SK-N-SH treated with all-trans-retinoic acid at 6 μM for 48 hours (cell line): ENCODE measurements at regions not wholly inside any gene's neighbourhood (a gene's known extent, or its start where the extent isn't known, plus 50 kb on each side); places are given as distances from the start of the nearest gene placed in this dataset.

Experiments used
- ATAC-seq: fragments of 200-7000 bp; cut with Tn5 transposase; 3 replicates; pipeline ENCODE4 v1.9.1; 2020; ENCODE audit warnings: mild to moderate bottlenecking, moderate library complexity
- ARNTL ChIP-seq: fragments of 450-650 bp; formaldehyde crosslinking; IDR thresholded peaks from 2 replicates; pipeline ENCODE4 v1.5.0; 2020; ENCODE audit warnings: low read depth, mild to moderate bottlenecking, moderate library complexity, borderline replicate concordance
- BACH2 ChIP-seq: fragments of 250-450 bp; sonication (Bioruptor Pico); IDR thresholded peaks from 2 replicates; pipeline ENCODE4 v1.9.0; 2021; ENCODE audit warnings: mild to moderate bottlenecking, borderline replicate concordance
- CREB5 ChIP-seq: fragments of 250-450 bp; sonication (Bioruptor Pico); IDR thresholded peaks from 2 replicates; pipeline ENCODE4 v1.5.1; 2020; ENCODE audit warnings: low read depth, mild to moderate bottlenecking, moderate library complexity
- CSDC2 ChIP-seq: fragments of 250-450 bp; sonication (Bioruptor Pico); IDR thresholded peaks from 2 replicates; pipeline ENCODE4 v1.5.0; 2020; ENCODE audit warnings: mild to moderate bottlenecking, moderate library complexity
- ESRRG ChIP-seq: fragments of 250-450 bp; sonication (Bioruptor Pico); IDR thresholded peaks from 2 replicates; pipeline ENCODE4 v1.6.1; 2021; ENCODE audit warnings: mild to moderate bottlenecking
- GLIS3 ChIP-seq: fragments of 250-450 bp; sonication (Bioruptor Pico); IDR thresholded peaks from 2 replicates; pipeline ENCODE4 v1.5.0; 2020; ENCODE audit warnings: mild to moderate bottlenecking, moderate library complexity
- ISL1 ChIP-seq: fragments of 250-450 bp; sonication (Bioruptor Pico); IDR thresholded peaks from 2 replicates; pipeline ENCODE4 v2.1.2; 2022; ENCODE audit warnings: mild to moderate bottlenecking, moderate library complexity
- OSR1 ChIP-seq: fragments of 250-450 bp; sonication (Bioruptor Pico); IDR thresholded peaks from 2 replicates; pipeline ENCODE4 v1.8.0; 2022; ENCODE audit warnings: moderate library complexity, mild to moderate bottlenecking, inconsistent platforms
- PATZ1 ChIP-seq: fragments of 250-450 bp; sonication (Bioruptor Pico); IDR thresholded peaks from 2 replicates; pipeline ENCODE4 v1.8.0; 2020; ENCODE audit warnings: mild to moderate bottlenecking, moderate library complexity, borderline replicate concordance
- POU6F1 ChIP-seq: fragments of 250-450 bp; sonication (Bioruptor Pico); IDR thresholded peaks from 2 replicates; pipeline ENCODE4 v1.8.0; 2021; ENCODE audit warnings: low read depth, mild to moderate bottlenecking, moderate library complexity, borderline replicate concordance
- PPARA ChIP-seq: fragments of 250-450 bp; sonication (Bioruptor Pico); IDR thresholded peaks from 2 replicates; pipeline ENCODE4 v1.5.0; 2020; ENCODE audit warnings: mild to moderate bottlenecking, borderline replicate concordance
- RARB ChIP-seq: fragments of 250-450 bp; sonication (Bioruptor Pico); IDR thresholded peaks from 2 replicates; pipeline ENCODE4 v1.8.0; 2021; ENCODE audit warnings: mild to moderate bottlenecking, moderate library complexity
- SNAI2 ChIP-seq: fragments of 250-450 bp; sonication (Bioruptor Pico); IDR thresholded peaks from 2 replicates; pipeline ENCODE4 v1.5.0; 2020; ENCODE audit warnings: mild to moderate bottlenecking, moderate library complexity
- TCF4 ChIP-seq: fragments of 250-450 bp; sonication (Bioruptor Pico); IDR thresholded peaks from 2 replicates; pipeline ENCODE4 v1.8.0; 2021; ENCODE audit warnings: mild to moderate bottlenecking, moderate library complexity, borderline replicate concordance
- TOX ChIP-seq: fragments of 250-450 bp; sonication (Bioruptor Pico); IDR thresholded peaks from 2 replicates; pipeline ENCODE4 v1.8.0; 2021; ENCODE audit warnings: mild to moderate bottlenecking, moderate library complexity, borderline replicate concordance
- TSHZ2 ChIP-seq: fragments of 250-450 bp; sonication (Bioruptor Pico); IDR thresholded peaks from 2 replicates; pipeline ENCODE4 v1.5.0; 2020; ENCODE audit warnings: mild to moderate bottlenecking, moderate library complexity
- ZC3H10 ChIP-seq: fragments of 250-450 bp; sonication (Bioruptor Pico); IDR thresholded peaks from 2 replicates; pipeline ENCODE4 v1.5.1; 2021; ENCODE audit warnings: mild to moderate bottlenecking, moderate library complexity
- ZFP3 ChIP-seq: fragments of 250-450 bp; sonication (Bioruptor Pico); IDR thresholded peaks from 2 replicates; pipeline ENCODE4 v1.5.0; 2020; ENCODE audit warnings: mild to moderate bottlenecking, moderate library complexity
- ZFP30 ChIP-seq: fragments of 450-650 bp; formaldehyde crosslinking; IDR thresholded peaks from 2 replicates; pipeline ENCODE4 v1.5.0; 2022; ENCODE audit warnings: mild to moderate bottlenecking, moderate library complexity
- ZNF565 ChIP-seq: fragments of 450-650 bp; formaldehyde crosslinking; conservative IDR thresholded peaks from 2 replicates; pipeline ENCODE4 v1.5.0; 2020; ENCODE audit warnings: low read depth, mild to moderate bottlenecking, moderate library complexity
- ZNF70 ChIP-seq: fragments of 450-650 bp; formaldehyde crosslinking; IDR thresholded peaks from 2 replicates; pipeline ENCODE4 v1.5.0; 2020; ENCODE audit warnings: mild to moderate bottlenecking, moderate library complexity
- ZNF8 ChIP-seq: fragments of 450-650 bp; formaldehyde crosslinking; IDR thresholded peaks from 2 replicates; pipeline ENCODE4 v1.5.0; 2020; ENCODE audit warnings: mild to moderate bottlenecking, moderate library complexity

- ATAC-seq, result no peak
- TF ChIP-seq CREB5 (CRISPR knock-in tag), result no peak
- no peak for TF ChIP-seq PPARA (CRISPR knock-in tag)
- no peak for TF ChIP-seq SNAI2 (CRISPR knock-in tag)
- no peak for TF ChIP-seq TOX (CRISPR knock-in tag)
- no peak for TF ChIP-seq RARB (CRISPR knock-in tag)
- TF ChIP-seq BACH2 (CRISPR knock-in tag), result no peak
- TF ChIP-seq ESRRG (CRISPR knock-in tag), result no peak
- no peak for TF ChIP-seq ZNF70 (CRISPR knock-in tag)
- no peak for TF ChIP-seq ISL1 (CRISPR knock-in tag)
- TF ChIP-seq TSHZ2 (CRISPR knock-in tag), result no peak
- no peak for TF ChIP-seq ZFP3 (CRISPR knock-in tag)
- TF ChIP-seq CSDC2 (CRISPR knock-in tag), result no peak
- TF ChIP-seq TCF4 (CRISPR knock-in tag), result no peak
- TF ChIP-seq GLIS3 (CRISPR knock-in tag), result no peak
- TF ChIP-seq PATZ1, result no peak
- no peak for TF ChIP-seq ZFP30 (CRISPR knock-in tag)
- no peak for TF ChIP-seq ARNTL (CRISPR knock-in tag)
- no peak for TF ChIP-seq ZNF565 (CRISPR knock-in tag)
- no peak for TF ChIP-seq ZC3H10 (CRISPR knock-in tag)
- TF ChIP-seq OSR1 (CRISPR knock-in tag), result no peak
These were observed 574.3 kb downstream of the KCNH5 start for GRCh38 chr14:62470935-62471334.

GRCh38 chr14:62491146-62491545, 554.1 kb downstream of the KCNH5 start:
- no peak for TF ChIP-seq ESRRG (CRISPR knock-in tag)
- no peak for TF ChIP-seq CREB5 (CRISPR knock-in tag)
- no peak for TF ChIP-seq ZNF565 (CRISPR knock-in tag)
- TF ChIP-seq POU6F1 (CRISPR knock-in tag), result no peak
- no peak for TF ChIP-seq ZC3H10 (CRISPR knock-in tag)
- TF ChIP-seq BACH2 (CRISPR knock-in tag), result no peak
- no peak for TF ChIP-seq TSHZ2 (CRISPR knock-in tag)
- TF ChIP-seq SNAI2 (CRISPR knock-in tag), result no peak
- no peak for TF ChIP-seq CSDC2 (CRISPR knock-in tag)
- TF ChIP-seq ZNF8 (CRISPR knock-in tag), result no peak
- TF ChIP-seq RARB (CRISPR knock-in tag), result no peak
- ATAC-seq, result no peak
